HepG2 (cell line): ENCODE measurements at regions not wholly inside any gene's neighbourhood (a gene's known extent, or its start where the extent isn't known, plus 50 kb on each side); places are given as distances from the start of the nearest gene placed in this dataset.

ENCODE experiments used
- ATAC-seq: fragments of 200-7000 bp; cut with Tn5 transposase; 3 replicates; pipeline ENCODE4 v1.9.1; 2020; ENCODE audit warnings: mild to moderate bottlenecking, moderate library complexity
- BruUV-seq: library from RNA; stranded (reverse); fragments of 400-500 nt; replicated peaks from 2 replicates; lab custom pipeline; 2021; lab: Mats Ljungman, UMichigan
- CTCF ChIA-PET: fragments of 300-600 bp; formaldehyde crosslinking; extraction: SDS; loops from one replicate; lab custom pipeline; 2021; ENCODE audit warnings: low total read pairs, inconsistent platforms, low intra/inter-chr PET ratio; lab: Yijun Ruan, JAX
- POLR2A ChIA-PET: fragments of 350-600 bp; sonication (Branson Sonifier 250); formaldehyde crosslinking; loops from one replicate; lab custom pipeline; 2020; ENCODE audit warnings: antibody characterized with exemption, inconsistent platforms; lab: Yijun Ruan, JAX
- DNase-seq: peaks from one replicate; pipeline ENCODE4 v3.0.0-alpha.2; 2015; ENCODE audit warnings: low spot score
- FAIRE-seq: peaks from 3 replicates; lab custom pipeline; 2011; peaks lifted over from hg19 to GRCh38; lab: Jason Lieb, UNC
- H2AFZ ChIP-seq: one replicate; pipeline ENCODE4 v1.6.1; 2011; ENCODE audit warnings: low read length, inconsistent platforms
- H3K27ac ChIP-seq: fragments of 300-600 bp; 3 replicates; pipeline ENCODE4 v1.8.0; 2011; ENCODE audit warnings: mixed run types, mild to moderate bottlenecking, mixed read lengths, low read length, inconsistent platforms; ENCODE audit not compliant: insufficient read depth; ENCODE audit errors: extremely low read length
- H3K27me3 ChIP-seq, 2 experiments: fragments of 200-600 bp in 1 of 2; 2 replicates in 1 of 2; 3 replicates in 1 of 2; pipeline versions ENCODE4 v1.6.0 to v1.8.0; 2011; ENCODE audit warnings: low read length in 2 of 2, mild to moderate bottlenecking in 2 of 2, moderate library complexity in 2 of 2, inconsistent platforms in 1 of 2; ENCODE audit not compliant: insufficient read depth in 2 of 2, control insufficient read depth in 1 of 2
- H3K36me3 ChIP-seq, 2 experiments: fragments of 200-600 bp in 1 of 2; replicated peaks in 1 of 2; 2 replicates in 1 of 2; 3 replicates in 1 of 2; pipeline versions ENCODE4 v1.5.1 to v1.8.0; 2011; ENCODE audit warnings: low read length in 2 of 2, inconsistent platforms in 1 of 2; ENCODE audit not compliant: insufficient read depth in 2 of 2, control insufficient read depth in 1 of 2
- H3K4me1 ChIP-seq: 2 replicates; pipeline ENCODE4 v1.5.1; 2012; ENCODE audit warnings: low read length, inconsistent platforms; ENCODE audit not compliant: insufficient read depth
- H3K4me2 ChIP-seq: 2 replicates; pipeline ENCODE4 v1.6.0; 2011; ENCODE audit warnings: low read depth, low read length, inconsistent platforms
- H3K4me3 ChIP-seq, 3 experiments: fragments of 200-600 bp in 1 of 3; sonication (generic), shearing (Covaris generic) in 1 of 3; replicated peaks in 1 of 3; 2 replicates each; pipeline ENCODE4 v1.5.1; 2011 to 2016; ENCODE audit warnings: low read length in 3 of 3, inconsistent platforms in 2 of 3, low read depth in 2 of 3, mild to moderate bottlenecking in 2 of 3, control low read depth in 1 of 3, mixed read lengths in 1 of 3; ENCODE audit not compliant: insufficient read depth in 1 of 3
- H3K79me2 ChIP-seq: one replicate; pipeline ENCODE4 v1.6.1; 2011; ENCODE audit warnings: low read length, inconsistent platforms; ENCODE audit not compliant: insufficient read depth
- H3K9ac ChIP-seq: 2 replicates; pipeline ENCODE4 v1.6.0; 2011; ENCODE audit warnings: mild to moderate bottlenecking, low read depth, low read length, inconsistent platforms; ENCODE audit not compliant: insufficient read depth
- H3K9me3 ChIP-seq: 2 replicates; pipeline ENCODE4 v1.5.1; 2012; ENCODE audit warnings: mild to moderate bottlenecking, low read length
- H4K20me1 ChIP-seq: 2 replicates; pipeline ENCODE4 v1.6.0; 2011; ENCODE audit warnings: inconsistent platforms, mild to moderate bottlenecking, low read length, moderate library complexity; ENCODE audit not compliant: insufficient read depth
- FIP1L1 ChIP-seq: fragments of 200-400 bp; formaldehyde crosslinking; IDR thresholded peaks from 2 replicates; pipeline ENCODE4 v1.6.1; 2018; ENCODE audit warnings: low read depth, mild to moderate bottlenecking, low read length, moderate library complexity, borderline replicate concordance; ENCODE audit not compliant: insufficient read depth
- JDP2 ChIP-seq: sonication (generic); formaldehyde crosslinking; IDR thresholded peaks from 2 replicates; pipeline ENCODE4 v1.8.1; 2022; ENCODE audit warnings: missing genetic modification reagents, borderline replicate concordance
- KMT2B ChIP-seq: IDR thresholded peaks from 2 replicates; pipeline ENCODE4 v1.6.1; 2016; ENCODE audit warnings: missing genetic modification reagents, missing compliant biosample characterization
- PAWR ChIP-seq: sonication (generic); formaldehyde crosslinking; IDR thresholded peaks from 2 replicates; pipeline ENCODE4 v1.4.0; 2020; ENCODE audit warnings: missing genetic modification reagents, mild to moderate bottlenecking, borderline replicate concordance
- SALL1 ChIP-seq: sonication (generic); formaldehyde crosslinking; IDR thresholded peaks from 2 replicates; pipeline ENCODE4 v1.8.0; 2022; ENCODE audit warnings: mild to moderate bottlenecking, missing genetic modification reagents
- THAP11 ChIP-seq: IDR thresholded peaks from 2 replicates; pipeline ENCODE4 v1.6.1; 2016; ENCODE audit warnings: missing biosample characterization, missing genetic modification reagents
- ZGPAT ChIP-seq: IDR thresholded peaks from 2 replicates; pipeline ENCODE4 v1.6.1; 2016; ENCODE audit warnings: mild to moderate bottlenecking
- ZNF317 ChIP-seq: sonication (generic); formaldehyde crosslinking; IDR thresholded peaks from 2 replicates; pipeline ENCODE4 v1.5.0; 2020; ENCODE audit warnings: mild to moderate bottlenecking, missing genetic modification reagents
- ZNF337 ChIP-seq: sonication (generic); formaldehyde crosslinking; IDR thresholded peaks from 2 replicates; pipeline ENCODE4 v1.5.1; 2020; ENCODE audit warnings: missing genetic modification reagents, low read depth, mild to moderate bottlenecking, borderline replicate concordance
- ZNF788 ChIP-seq: sonication (generic); formaldehyde crosslinking; IDR thresholded peaks from 2 replicates; pipeline ENCODE4 v1.5.0; 2020; ENCODE audit warnings: mild to moderate bottlenecking, missing genetic modification reagents, borderline replicate concordance
- ZSCAN21 ChIP-seq: sonication (generic); formaldehyde crosslinking; IDR thresholded peaks from 2 replicates; pipeline ENCODE4 v1.8.0; 2022; ENCODE audit warnings: mild to moderate bottlenecking, missing genetic modification reagents, moderate library complexity, borderline replicate concordance
- ZZZ3 ChIP-seq: sonication (generic); formaldehyde crosslinking; IDR thresholded peaks from 2 replicates; pipeline ENCODE4 v1.4.0; 2020; ENCODE audit warnings: missing genetic modification reagents, mild to moderate bottlenecking, borderline replicate concordance
- WGBS: methylation state at CpG from one replicate; pipeline ENCODE4 v1.1.6; 2017; ENCODE audit warnings: low lambda C conversion rate; 5-methylcytosine and 5-hydroxymethylcytosine counted together
- in situ Hi-C: cut with HindIII; loops from 2 replicates; pipeline ENCODE4 v1.10.0; 2017; ENCODE audit warnings: low pct_unique_long_range_greater_than_20kb; ENCODE audit not compliant: extremely low pct_ligation_motif_present
- intact Hi-C: fragments of 100-400 bp; cut with micrococcal nuclease; formaldehyde crosslinking; loops from one replicate; pipeline ENCODE4 v1.10.0; 2022; ENCODE audit not compliant: unreplicated experiment
- TF ChIP-seq, protein P1 (sequence below): sonication (generic); formaldehyde crosslinking; IDR thresholded peaks from 2 replicates; pipeline ENCODE4 v1.5.0; 2020; ENCODE audit warnings: mild to moderate bottlenecking, missing genetic modification reagents

- TF ChIP-seq FIP1L1 (no peak), THAP11 (CRISPR knock-in tag) (no peak), SALL1 (no peak)
- TF ChIP-seq, protein P1, sequence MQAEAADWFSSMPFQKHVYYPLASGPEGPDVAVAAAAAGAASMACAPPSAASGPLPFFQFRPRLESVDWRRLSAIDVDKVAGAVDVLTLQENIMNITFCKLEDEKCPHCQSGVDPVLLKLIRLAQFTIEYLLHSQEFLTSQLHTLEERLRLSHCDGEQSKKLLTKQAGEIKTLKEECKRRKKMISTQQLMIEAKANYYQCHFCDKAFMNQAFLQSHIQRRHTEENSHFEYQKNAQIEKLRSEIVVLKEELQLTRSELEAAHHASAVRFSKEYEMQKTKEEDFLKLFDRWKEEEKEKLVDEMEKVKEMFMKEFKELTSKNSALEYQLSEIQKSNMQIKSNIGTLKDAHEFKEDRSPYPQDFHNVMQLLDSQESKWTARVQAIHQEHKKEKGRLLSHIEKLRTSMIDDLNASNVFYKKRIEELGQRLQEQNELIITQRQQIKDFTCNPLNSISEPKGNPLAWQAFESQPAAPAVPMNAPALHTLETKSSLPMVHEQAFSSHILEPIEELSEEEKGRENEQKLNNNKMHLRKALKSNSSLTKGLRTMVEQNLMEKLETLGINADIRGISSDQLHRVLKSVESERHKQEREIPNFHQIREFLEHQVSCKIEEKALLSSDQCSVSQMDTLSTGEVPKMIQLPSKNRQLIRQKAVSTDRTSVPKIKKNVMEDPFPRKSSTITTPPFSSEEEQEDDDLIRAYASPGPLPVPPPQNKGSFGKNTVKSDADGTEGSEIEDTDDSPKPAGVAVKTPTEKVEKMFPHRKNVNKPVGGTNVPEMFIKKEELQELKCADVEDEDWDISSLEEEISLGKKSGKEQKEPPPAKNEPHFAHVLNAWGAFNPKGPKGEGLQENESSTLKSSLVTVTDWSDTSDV (CRISPR knock-in tag), result no peak
Measured at GRCh38 chr7:31411416-31411815, 70.9 kb upstream of the NEUROD6 start (continued).

DNA sequence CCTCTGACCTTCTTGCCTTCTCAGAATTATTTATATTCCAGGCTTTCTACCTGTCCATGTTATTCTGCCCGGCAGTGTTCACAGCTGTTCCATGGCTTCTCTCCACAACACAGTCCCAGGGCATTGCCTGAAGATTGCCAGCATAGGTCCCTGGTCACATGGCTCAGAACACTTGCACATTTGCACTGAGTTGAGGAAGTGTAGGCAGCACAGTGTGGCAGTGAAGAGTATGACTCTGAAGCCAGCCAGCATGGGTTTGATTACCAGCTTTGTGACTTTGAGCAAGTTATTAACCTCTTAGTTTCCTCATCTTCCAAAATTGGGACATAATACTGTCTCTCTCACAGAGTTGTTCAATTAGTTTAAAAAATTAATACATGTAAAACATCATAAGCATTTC lies 73.2 kb upstream of the NEUROD6 start:
- Histone ChIP-seq H4K20me1 (no peaks in the 10 kb centered on the region), H3K36me3 (no peaks in the 10 kb centered on the region), H3K27ac (no peak overlapping the region), H2AFZ (no peak overlapping the region), H3K4me2 (no peak overlapping the region), H3K9ac (no peak overlapping the region), H3K27me3 (no peaks in the 10 kb centered on the region), H3K79me2 (no peaks in the 10 kb centered on the region), H3K4me1 (no peaks in the 10 kb centered on the region), H3K9me3 (no peaks in the 10 kb centered on the region), H3K4me3 (no peak overlapping the region)
- ATAC-seq (no peak), FAIRE-seq (no peak), DNase-seq (no peak)
- CTCF ChIA-PET, result no interaction called here
- TF ChIP-seq JDP2 (CRISPR knock-in tag), result no peak
- TF ChIP-seq PAWR, result no peak
- TF ChIP-seq ZNF788 (CRISPR knock-in tag), result no peak
- TF ChIP-seq ZZZ3 (CRISPR knock-in tag), result no peak
- no peak for TF ChIP-seq ZNF337 (CRISPR knock-in tag)
- TF ChIP-seq ZGPAT (CRISPR knock-in tag), result no peak
- no peak for TF ChIP-seq ZNF317
- TF ChIP-seq ZSCAN21, result no peak
- TF ChIP-seq KMT2B (CRISPR knock-in tag), result no peak
- WGBS, result 0% methylated on average over 1 of the region's 1 CpG
- in situ Hi-C loops, result no loop called here
- BruUV-seq, result no TSS peak
- intact Hi-C loops, result no loop called here
- POLR2A ChIA-PET, result no interaction called here
